ENCODE measurements at regions not wholly inside any gene's neighbourhood (a gene's known extent, or its start where the extent isn't known, plus 50 kb on each side); places are given as distances from the start of the nearest gene placed in this dataset.

- intact Hi-C loops (cut with micrococcal nuclease) = no loop called here
- H3K27me3 ChIP-seq (replicated peaks in 1 of 4; ENCODE audit: control extremely low read depth in 1 of 4, control insufficient read depth in 3 of 4, insufficient read depth in 4 of 4, low read length in 3 of 4) = peaks cover 0 to 8% (median 0%) of the 10 kb centered on the region in 4 experiments
- H3K9ac ChIP-seq (ENCODE audit: low read length) = no peak overlapping the region
- no peak overlapping the region for H3K27ac ChIP-seq (ENCODE audit: low read length in 2 of 2)
- no peaks in the 10 kb centered on the region for H3K36me3 ChIP-seq (replicated peaks in 1 of 2; ENCODE audit: control extremely low read depth in 1 of 2, control insufficient read depth in 1 of 2, extremely low read depth in 1 of 2, insufficient read depth in 2 of 2, low read length in 1 of 2)
- ATAC-seq (ENCODE audit: low read depth) = no peak
- ChIA-PET CTCF (no interaction called here), POLR2A (no interaction called here)
- H3K9me3 ChIP-seq (ENCODE audit: control extremely low read depth in 1 of 3, control insufficient read depth in 2 of 3, insufficient read depth in 1 of 3, low read length in 2 of 3) = peaks cover 0 to 12% (median 0%) of the 10 kb centered on the region in 3 donors
- H3K9me3 Mint-ChIP-seq (ENCODE audit: insufficient read depth) = peaks cover 11% of the 10 kb centered on the region
- no peak overlapping the region for H3K4me2 ChIP-seq (replicated peaks; ENCODE audit: low read depth, low read length, poor library complexity, severe bottlenecking)
- no peak overlapping the region for H3K4me3 ChIP-seq (ENCODE audit: control extremely low read depth in 1 of 5, extremely low read depth in 1 of 5, insufficient read depth in 1 of 5, low read depth in 2 of 5, low read length in 4 of 5)
- no peak overlapping the region for H3K4me3 Mint-ChIP-seq
- H2AFZ ChIP-seq (ENCODE audit: insufficient read depth, low read depth, low read length, poor library complexity, severe bottlenecking) = no peak overlapping the region
- no peak for DNase-seq
- H3K27ac Mint-ChIP-seq = no peak overlapping the region
- no peaks in the 10 kb centered on the region for H3K4me1 Mint-ChIP-seq
- H3K27me3 Mint-ChIP-seq = no peaks in the 10 kb centered on the region
- H3K4me1 ChIP-seq (ENCODE audit: control insufficient read depth in 2 of 2, insufficient read depth in 2 of 2, low read length in 2 of 2) = no peaks in the 10 kb centered on the region
- TF ChIP-seq EZH2 (IDR thresholded peaks at IDR 0.05; ENCODE audit: borderline replicate concordance, insufficient read depth, low read depth, low read length, poor library complexity, severe bottlenecking) = no peak
- TF ChIP-seq, protein P1, sequence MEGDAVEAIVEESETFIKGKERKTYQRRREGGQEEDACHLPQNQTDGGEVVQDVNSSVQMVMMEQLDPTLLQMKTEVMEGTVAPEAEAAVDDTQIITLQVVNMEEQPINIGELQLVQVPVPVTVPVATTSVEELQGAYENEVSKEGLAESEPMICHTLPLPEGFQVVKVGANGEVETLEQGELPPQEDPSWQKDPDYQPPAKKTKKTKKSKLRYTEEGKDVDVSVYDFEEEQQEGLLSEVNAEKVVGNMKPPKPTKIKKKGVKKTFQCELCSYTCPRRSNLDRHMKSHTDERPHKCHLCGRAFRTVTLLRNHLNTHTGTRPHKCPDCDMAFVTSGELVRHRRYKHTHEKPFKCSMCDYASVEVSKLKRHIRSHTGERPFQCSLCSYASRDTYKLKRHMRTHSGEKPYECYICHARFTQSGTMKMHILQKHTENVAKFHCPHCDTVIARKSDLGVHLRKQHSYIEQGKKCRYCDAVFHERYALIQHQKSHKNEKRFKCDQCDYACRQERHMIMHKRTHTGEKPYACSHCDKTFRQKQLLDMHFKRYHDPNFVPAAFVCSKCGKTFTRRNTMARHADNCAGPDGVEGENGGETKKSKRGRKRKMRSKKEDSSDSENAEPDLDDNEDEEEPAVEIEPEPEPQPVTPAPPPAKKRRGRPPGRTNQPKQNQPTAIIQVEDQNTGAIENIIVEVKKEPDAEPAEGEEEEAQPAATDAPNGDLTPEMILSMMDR (IDR thresholded peaks at IDR 0.05) = no peak
- no peaks in the 10 kb centered on the region for H4K20me1 ChIP-seq (ENCODE audit: control insufficient read depth, insufficient read depth, low read length, poor library complexity, severe bottlenecking)
- H3K79me2 ChIP-seq (ENCODE audit: control insufficient read depth, insufficient read depth, low read length) = no peaks in the 10 kb centered on the region
- WGBS (ENCODE audit: insufficient coverage) = 71% methylated on average over 5 of the region's 7 CpGs
Measured at GRCh38 chr15:26157081-26157480, 294.0 kb upstream of the ATP10A start.

- no peaks in the 10 kb centered on the region for H3K4me1 ChIP-seq (ENCODE audit: control insufficient read depth in 2 of 2, insufficient read depth in 2 of 2, low read length in 2 of 2)
- DNase-seq = no peak
- ChIA-PET CTCF (no interaction called here), POLR2A (no interaction called here)
- peaks cover 0 to 5% (median 0%) of the 10 kb centered on the region in 4 experiments for H3K27me3 ChIP-seq (replicated peaks in 1 of 4; ENCODE audit: control extremely low read depth in 1 of 4, control insufficient read depth in 3 of 4, insufficient read depth in 4 of 4, low read length in 3 of 4)
- H3K9me3 ChIP-seq (ENCODE audit: control extremely low read depth in 1 of 3, control insufficient read depth in 2 of 3, insufficient read depth in 1 of 3, low read length in 2 of 3) = peaks cover 0 to 9% (median 0%) of the 10 kb centered on the region in 3 donors
- H2AFZ ChIP-seq (ENCODE audit: insufficient read depth, low read depth, low read length, poor library complexity, severe bottlenecking) = no peak overlapping the region
- Mint-ChIP-seq H3K27ac (no peak overlapping the region), H3K4me1 (no peaks in the 10 kb centered on the region), H3K9me3 (ENCODE audit: insufficient read depth) (peaks cover 11% of the 10 kb centered on the region), H3K4me3 (no peak overlapping the region), H3K27me3 (no peaks in the 10 kb centered on the region)
- H3K4me2 ChIP-seq (replicated peaks; ENCODE audit: low read depth, low read length, poor library complexity, severe bottlenecking) = no peak overlapping the region
- no peak overlapping the region for H3K9ac ChIP-seq (ENCODE audit: low read length)
- 57% methylated on average over 4 of the region's 4 CpGs for WGBS (ENCODE audit: insufficient coverage)
- no peaks in the 10 kb centered on the region for H3K79me2 ChIP-seq (ENCODE audit: control insufficient read depth, insufficient read depth, low read length)
- no peak overlapping the region for H3K27ac ChIP-seq (ENCODE audit: low read length in 2 of 2)
- ATAC-seq (ENCODE audit: low read depth) = no peak
- no peak for TF ChIP-seq EZH2 (IDR thresholded peaks at IDR 0.05; ENCODE audit: borderline replicate concordance, insufficient read depth, low read depth, low read length, poor library complexity, severe bottlenecking)
- TF ChIP-seq, protein P1 (IDR thresholded peaks at IDR 0.05) = no peak
- H4K20me1 ChIP-seq (ENCODE audit: control insufficient read depth, insufficient read depth, low read length, poor library complexity, severe bottlenecking) = no peaks in the 10 kb centered on the region
- intact Hi-C loops (cut with micrococcal nuclease) = no loop called here
- no peak overlapping the region for H3K4me3 ChIP-seq (ENCODE audit: control extremely low read depth in 1 of 5, extremely low read depth in 1 of 5, insufficient read depth in 1 of 5, low read depth in 2 of 5, low read length in 4 of 5)
- H3K36me3 ChIP-seq (replicated peaks in 1 of 2; ENCODE audit: control extremely low read depth in 1 of 2, control insufficient read depth in 1 of 2, extremely low read depth in 1 of 2, insufficient read depth in 2 of 2, low read length in 1 of 2) = no peaks in the 10 kb centered on the region
Measured at GRCh38 chr15:26156051-26156450, 292.9 kb upstream of the ATP10A start.
